HCT116 (cell line): ENCODE measurements at regions not wholly inside any gene's neighbourhood (a gene's known extent, or its start where the extent isn't known, plus 50 kb on each side); places are given as distances from the start of the nearest gene placed in this dataset.

Experiments used
- ATAC-seq: fragments of 200-7000 bp; cut with Tn5 transposase; 2 replicates; pipeline ENCODE4 v1.9.1; 2020; ENCODE audit warnings: mild to moderate bottlenecking, moderate library complexity
- BruUV-seq: library from RNA; stranded (reverse); fragments of 400-500 nt; replicated peaks from 2 replicates; lab custom pipeline; 2021; lab: Mats Ljungman, UMichigan
- CTCF ChIA-PET: fragments of 300-600 bp; sonication (Branson Sonifier 250); formaldehyde crosslinking; loops from one replicate; lab custom pipeline; 2021; ENCODE audit warnings: antibody characterized with exemption; lab: Charles Lee
- POLR2A ChIA-PET: fragments of 300-600, 350-600 bp; sonication (Branson Sonifier 250); formaldehyde crosslinking; loops from one replicate; lab custom pipeline; 2021; ENCODE audit warnings: antibody characterized with exemption; lab: Charles Lee
- RAD21 ChIA-PET, 2 experiments: fragments of 300-600 bp; sonication (Branson Sonifier 250); formaldehyde crosslinking; loops; one replicate each; lab custom pipeline; 2023; ENCODE audit warnings: low total read pairs in 2 of 2; ENCODE audit not compliant: uncharacterized antibody in 2 of 2, unreplicated experiment in 2 of 2, low non-redundant PET in 1 of 2; lab: Charles Lee
- DNase-seq: peaks from one replicate; pipeline ENCODE4 v3.0.0-alpha.2; 2010; ENCODE audit warnings: low read depth, low spot score
- H2AFZ ChIP-seq: fragments of 200-600 bp; shearing (Covaris generic), sonication (generic); 2 replicates; pipeline ENCODE4 v1.6.1; 2017; ENCODE audit warnings: low read depth, mixed run types, mixed read lengths, antibody characterized with exemption, low read length; ENCODE audit not compliant: poor library complexity, severe bottlenecking
- H3K27ac ChIP-seq: 2 replicates; pipeline ENCODE4 v1.5.1; 2012; ENCODE audit warnings: low read depth, low read length
- H3K27me3 ChIP-seq: fragments of 200-600 bp; sonication (generic); 2 replicates; pipeline ENCODE4 v1.6.1; 2016; ENCODE audit warnings: mixed run types, low read length, mixed read lengths; ENCODE audit not compliant: insufficient read depth
- H3K36me3 ChIP-seq, 2 experiments: fragments of 200-500 bp in 1 of 2; fragments of 200-600 bp in 1 of 2; sonication (Bioruptor generic) in 1 of 2; sonication (generic) in 1 of 2; 2 replicates each; pipeline versions ENCODE4 v1.5.1 to v1.6.1; 2014 to 2016; ENCODE audit warnings: low read length in 2 of 2, inconsistent platforms in 1 of 2, mixed read lengths in 1 of 2, mixed run types in 1 of 2; ENCODE audit not compliant: insufficient read depth in 2 of 2, control insufficient read depth in 1 of 2
- H3K4me1 ChIP-seq, 2 experiments: fragments of 200-600 bp in 1 of 2; sonication (generic) in 1 of 2; 2 replicates each; pipeline versions ENCODE4 v1.5.1 to v1.6.1; 2012 to 2017; ENCODE audit warnings: low read length in 2 of 2, inconsistent platforms in 1 of 2, mild to moderate bottlenecking in 1 of 2, mixed read lengths in 1 of 2, mixed run types in 1 of 2, moderate library complexity in 1 of 2; ENCODE audit not compliant: insufficient read depth in 2 of 2, control insufficient read depth in 1 of 2
- H3K4me2 ChIP-seq: fragments of 200-600 bp; sonication (generic); 2 replicates; pipeline ENCODE4 v1.6.1; 2017; ENCODE audit warnings: mixed run types, low read length, mixed read lengths
- H3K4me3 ChIP-seq, 2 experiments: fragments of 200-600 bp in 1 of 2; sonication (generic) in 1 of 2; replicated peaks in 1 of 2; 2 replicates each; pipeline ENCODE4 v1.5.1; 2011 to 2016; ENCODE audit warnings: low read length in 2 of 2, control low read depth in 1 of 2, low read depth in 1 of 2, mild to moderate bottlenecking in 1 of 2, mixed read lengths in 1 of 2, mixed run types in 1 of 2
- H3K79me2 ChIP-seq: fragments of 200-600 bp; sonication (generic); 2 replicates; pipeline ENCODE4 v1.6.1; 2017; ENCODE audit warnings: mild to moderate bottlenecking, mixed run types, low read length, moderate library complexity, mixed read lengths; ENCODE audit not compliant: insufficient read depth
- H3K9ac ChIP-seq: fragments of 200-600 bp; sonication (generic); 2 replicates; pipeline ENCODE4 v1.6.1; 2016; ENCODE audit warnings: low read length, mixed read lengths
- H3K9me2 ChIP-seq: fragments of 200-600 bp; sonication (generic), shearing (Covaris generic); 2 replicates; pipeline ENCODE4 v1.6.1; 2017; ENCODE audit warnings: mixed run types, mild to moderate bottlenecking, moderate library complexity; ENCODE audit not compliant: insufficient read depth
- H3K9me3 ChIP-seq, 2 experiments: fragments of 200-500 bp in 1 of 2; fragments of 200-600 bp in 1 of 2; sonication (Bioruptor generic) in 1 of 2; sonication (generic) in 1 of 2; 2 replicates each; pipeline ENCODE4 v1.6.1; 2014 to 2017; ENCODE audit warnings: low read length in 2 of 2, mixed read lengths in 2 of 2, inconsistent platforms in 1 of 2, low read depth in 1 of 2, mild to moderate bottlenecking in 1 of 2, mixed run types in 1 of 2, moderate library complexity in 1 of 2; ENCODE audit not compliant: control insufficient read depth in 1 of 2, insufficient read depth in 1 of 2
- H4K20me1 ChIP-seq: fragments of 200-600 bp; sonication (generic), shearing (Covaris generic); 2 replicates; pipeline ENCODE4 v1.6.1; 2017; ENCODE audit warnings: mixed run types, mild to moderate bottlenecking, moderate library complexity; ENCODE audit not compliant: insufficient read depth
- ATF3 ChIP-seq: IDR thresholded peaks from 2 replicates; pipeline ENCODE4 v1.6.1; 2012
- CEBPB ChIP-seq: IDR thresholded peaks from 2 replicates; pipeline ENCODE4 v1.6.1; 2012; ENCODE audit warnings: low read depth
- ELF1 ChIP-seq: IDR thresholded peaks from 2 replicates; pipeline ENCODE4 v1.6.1; 2012; ENCODE audit warnings: low read depth, borderline replicate concordance
- EZH2 ChIP-seq: fragments of 200-600 bp; sonication (generic); IDR thresholded peaks from 2 replicates; pipeline ENCODE4 v1.6.1; 2017; ENCODE audit warnings: antibody characterized with exemption, mixed run types
- EZH2phosphoT487 ChIP-seq: fragments of 200-600 bp; IDR thresholded peaks from 2 replicates; pipeline ENCODE4 v1.6.1; 2018; ENCODE audit warnings: antibody characterized with exemption, borderline replicate concordance
- JUND ChIP-seq: IDR thresholded peaks from 2 replicates; pipeline ENCODE4 v1.6.1; 2012
- POLR2A ChIP-seq: IDR thresholded peaks from 2 replicates; pipeline ENCODE4 v1.7.0; 2011; ENCODE audit warnings: borderline replicate concordance; ENCODE audit not compliant: insufficient read depth, insufficient read length; ENCODE audit errors: extremely low read depth
- POLR2AphosphoS5 ChIP-seq: IDR thresholded peaks from 2 replicates; pipeline ENCODE4 v1.6.1; 2011; ENCODE audit warnings: mild to moderate bottlenecking, low read depth, low read length, moderate library complexity
- RAD21 ChIP-seq: IDR thresholded peaks from 2 replicates; pipeline ENCODE4 v1.6.1; 2012; ENCODE audit warnings: low read depth, mild to moderate bottlenecking
- SIN3A ChIP-seq: IDR thresholded peaks from 2 replicates; pipeline ENCODE4 v1.6.1; 2012; ENCODE audit warnings: low read depth
- SP1 ChIP-seq: IDR thresholded peaks from 2 replicates; pipeline ENCODE4 v1.6.1; 2012; ENCODE audit warnings: low read depth
- TCF7L2 ChIP-seq: IDR thresholded peaks from 2 replicates; pipeline ENCODE4 v1.7.0; 2011; ENCODE audit warnings: borderline replicate concordance, inconsistent platforms; ENCODE audit not compliant: insufficient read depth, insufficient read length; ENCODE audit errors: extremely low read depth
- YY1 ChIP-seq: IDR thresholded peaks from 2 replicates; pipeline ENCODE4 v1.6.1; 2011; ENCODE audit warnings: low read length, low read depth, moderate library complexity, mild to moderate bottlenecking; ENCODE audit not compliant: insufficient replicate concordance; ENCODE audit errors: extremely low read depth
- ZBTB33 ChIP-seq: IDR thresholded peaks from 2 replicates; pipeline ENCODE4 v1.6.1; 2011; ENCODE audit warnings: mild to moderate bottlenecking, low read length, moderate library complexity; ENCODE audit not compliant: insufficient replicate concordance; ENCODE audit errors: extremely low read depth
- ZFX ChIP-seq: fragments of 450-650 bp; IDR thresholded peaks from 2 replicates; pipeline ENCODE4 v1.6.1; 2017
- ZNF274 ChIP-seq: fragments of 200-500 bp; sonication (Bioruptor generic); IDR thresholded peaks from 2 replicates; pipeline ENCODE4 v1.6.1; 2014; ENCODE audit warnings: mild to moderate bottlenecking, low read depth, low read length, inconsistent platforms
- intact Hi-C: fragments of 100-400 bp; cut with micrococcal nuclease; formaldehyde crosslinking; loops from 2 replicates; pipeline ENCODE4 v1.10.0; 2022
- TF ChIP-seq, protein P1 (sequence below): IDR thresholded peaks from 2 replicates; pipeline ENCODE4 v1.6.1; 2012; ENCODE audit warnings: low read depth

- H3K27me3 ChIP-seq: no peaks in the 10 kb centered on the region
- POLR2A ChIA-PET: no interaction called here
- no peak overlapping the region for H3K9ac ChIP-seq
- no peaks in the 10 kb centered on the region for H3K79me2 ChIP-seq
- no TSS peak for BruUV-seq
- RAD21 ChIA-PET: no interaction called here
- H3K4me1 ChIP-seq: peaks cover 0 to 10% of the 10 kb centered on the region in 2 experiments; a peak in 2 of 4 replicates
- no peak overlapping the region for H3K27ac ChIP-seq
- H4K20me1 ChIP-seq: no peaks in the 10 kb centered on the region
- no peak overlapping the region for H2AFZ ChIP-seq
- ATAC-seq: no peak
- no peaks in the 10 kb centered on the region for H3K36me3 ChIP-seq
- H3K9me3 ChIP-seq: no peaks in the 10 kb centered on the region
- no peak for DNase-seq
- H3K4me2 ChIP-seq: no peak overlapping the region
- CTCF ChIA-PET: no interaction called here
- intact Hi-C loops: no loop called here
- no peak for TF ChIP-seq POLR2AphosphoS5
- no peak for TF ChIP-seq JUND
- TF ChIP-seq ELF1: no peak
- no peak for TF ChIP-seq YY1
- TF ChIP-seq EZH2: no peak
- TF ChIP-seq, protein P1, sequence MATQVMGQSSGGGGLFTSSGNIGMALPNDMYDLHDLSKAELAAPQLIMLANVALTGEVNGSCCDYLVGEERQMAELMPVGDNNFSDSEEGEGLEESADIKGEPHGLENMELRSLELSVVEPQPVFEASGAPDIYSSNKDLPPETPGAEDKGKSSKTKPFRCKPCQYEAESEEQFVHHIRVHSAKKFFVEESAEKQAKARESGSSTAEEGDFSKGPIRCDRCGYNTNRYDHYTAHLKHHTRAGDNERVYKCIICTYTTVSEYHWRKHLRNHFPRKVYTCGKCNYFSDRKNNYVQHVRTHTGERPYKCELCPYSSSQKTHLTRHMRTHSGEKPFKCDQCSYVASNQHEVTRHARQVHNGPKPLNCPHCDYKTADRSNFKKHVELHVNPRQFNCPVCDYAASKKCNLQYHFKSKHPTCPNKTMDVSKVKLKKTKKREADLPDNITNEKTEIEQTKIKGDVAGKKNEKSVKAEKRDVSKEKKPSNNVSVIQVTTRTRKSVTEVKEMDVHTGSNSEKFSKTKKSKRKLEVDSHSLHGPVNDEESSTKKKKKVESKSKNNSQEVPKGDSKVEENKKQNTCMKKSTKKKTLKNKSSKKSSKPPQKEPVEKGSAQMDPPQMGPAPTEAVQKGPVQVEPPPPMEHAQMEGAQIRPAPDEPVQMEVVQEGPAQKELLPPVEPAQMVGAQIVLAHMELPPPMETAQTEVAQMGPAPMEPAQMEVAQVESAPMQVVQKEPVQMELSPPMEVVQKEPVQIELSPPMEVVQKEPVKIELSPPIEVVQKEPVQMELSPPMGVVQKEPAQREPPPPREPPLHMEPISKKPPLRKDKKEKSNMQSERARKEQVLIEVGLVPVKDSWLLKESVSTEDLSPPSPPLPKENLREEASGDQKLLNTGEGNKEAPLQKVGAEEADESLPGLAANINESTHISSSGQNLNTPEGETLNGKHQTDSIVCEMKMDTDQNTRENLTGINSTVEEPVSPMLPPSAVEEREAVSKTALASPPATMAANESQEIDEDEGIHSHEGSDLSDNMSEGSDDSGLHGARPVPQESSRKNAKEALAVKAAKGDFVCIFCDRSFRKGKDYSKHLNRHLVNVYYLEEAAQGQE: no peak
- TF ChIP-seq ZFX: no peak
- no peak for TF ChIP-seq SIN3A
- TF ChIP-seq CEBPB: no peak
- no peak for TF ChIP-seq ZNF274
- TF ChIP-seq POLR2A: no peak
- no peak for TF ChIP-seq ZBTB33
- no peak for TF ChIP-seq TCF7L2
- TF ChIP-seq EZH2phosphoT487: no peak
- no peak for TF ChIP-seq RAD21
- TF ChIP-seq SP1: no peak
- no peak for TF ChIP-seq ATF3
- TF ChIP-seq, all 23 proteins: peak for 0
- 0 out of 2 replicates have a peak, but pooled peaks cover 3% of the 10 kb centered on the region for H3K9me2 ChIP-seq
- no peak overlapping the region for H3K4me3 ChIP-seq
These were observed 56.7 kb upstream of the CDYL start for GRCh38 chr6:4719491-4719890.
